ENCODE measurements at regions not wholly inside any gene's neighbourhood (a gene's known extent, or its start where the extent isn't known, plus 50 kb on each side); places are given as distances from the start of the nearest gene placed in this dataset.

DNA sequence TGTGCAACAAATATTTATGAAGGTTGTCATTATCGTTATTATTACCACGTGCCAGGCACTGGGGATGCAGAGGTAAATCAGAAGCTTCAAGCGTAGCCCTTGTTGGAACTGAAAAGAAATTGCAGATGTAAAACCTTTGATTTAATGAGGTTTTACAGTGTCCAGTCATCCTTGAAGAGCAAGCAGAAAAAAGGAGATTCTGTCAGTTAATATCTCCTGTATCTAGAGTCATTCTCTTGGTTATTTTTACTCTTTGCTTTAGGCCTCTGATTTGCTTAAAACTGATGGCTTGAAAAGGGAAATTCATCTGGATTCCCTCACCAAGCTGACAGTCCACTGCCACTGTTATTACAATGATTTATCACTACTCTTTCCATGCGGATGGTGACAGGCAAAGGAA lies 179.3 kb downstream of the GALC start:
- TF ChIP-seq, protein P1, sequence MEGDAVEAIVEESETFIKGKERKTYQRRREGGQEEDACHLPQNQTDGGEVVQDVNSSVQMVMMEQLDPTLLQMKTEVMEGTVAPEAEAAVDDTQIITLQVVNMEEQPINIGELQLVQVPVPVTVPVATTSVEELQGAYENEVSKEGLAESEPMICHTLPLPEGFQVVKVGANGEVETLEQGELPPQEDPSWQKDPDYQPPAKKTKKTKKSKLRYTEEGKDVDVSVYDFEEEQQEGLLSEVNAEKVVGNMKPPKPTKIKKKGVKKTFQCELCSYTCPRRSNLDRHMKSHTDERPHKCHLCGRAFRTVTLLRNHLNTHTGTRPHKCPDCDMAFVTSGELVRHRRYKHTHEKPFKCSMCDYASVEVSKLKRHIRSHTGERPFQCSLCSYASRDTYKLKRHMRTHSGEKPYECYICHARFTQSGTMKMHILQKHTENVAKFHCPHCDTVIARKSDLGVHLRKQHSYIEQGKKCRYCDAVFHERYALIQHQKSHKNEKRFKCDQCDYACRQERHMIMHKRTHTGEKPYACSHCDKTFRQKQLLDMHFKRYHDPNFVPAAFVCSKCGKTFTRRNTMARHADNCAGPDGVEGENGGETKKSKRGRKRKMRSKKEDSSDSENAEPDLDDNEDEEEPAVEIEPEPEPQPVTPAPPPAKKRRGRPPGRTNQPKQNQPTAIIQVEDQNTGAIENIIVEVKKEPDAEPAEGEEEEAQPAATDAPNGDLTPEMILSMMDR (conservative IDR thresholded peaks at IDR 0.05) = no peak
- no peak for TF ChIP-seq ZFX (IDR thresholded peaks at IDR 0.05)

All from C4-2B (cell line).